OCI-LY1 (cell line): ENCODE measurements at regions not wholly inside any gene's neighbourhood (a gene's known extent, or its start where the extent isn't known, plus 50 kb on each side); places are given as distances from the start of the nearest gene placed in this dataset.
"Not testable (repeated sequence)": the region's sequence is repeated elsewhere in the genome, so short reads cannot be mapped to it uniquely, and the experiment has no call there.

Source experiments
- EZH2 ChIP-seq: fragments of 200-600 bp; sonication (generic), shearing (Covaris generic); IDR thresholded peaks from 2 replicates; pipeline ENCODE4 v1.8.0; 2017; ENCODE audit warnings: borderline replicate concordance, mixed run types, mild to moderate bottlenecking, antibody characterized with exemption, low read length, moderate library complexity, mixed read lengths
- TF ChIP-seq, protein P1 (sequence below): fragments of 200-600 bp; sonication (generic), shearing (Covaris generic); IDR thresholded peaks from 2 replicates; pipeline ENCODE4 v1.5.1; 2017; ENCODE audit warnings: mild to moderate bottlenecking, antibody characterized with exemption, low read length, moderate library complexity, mixed read lengths

DNA sequence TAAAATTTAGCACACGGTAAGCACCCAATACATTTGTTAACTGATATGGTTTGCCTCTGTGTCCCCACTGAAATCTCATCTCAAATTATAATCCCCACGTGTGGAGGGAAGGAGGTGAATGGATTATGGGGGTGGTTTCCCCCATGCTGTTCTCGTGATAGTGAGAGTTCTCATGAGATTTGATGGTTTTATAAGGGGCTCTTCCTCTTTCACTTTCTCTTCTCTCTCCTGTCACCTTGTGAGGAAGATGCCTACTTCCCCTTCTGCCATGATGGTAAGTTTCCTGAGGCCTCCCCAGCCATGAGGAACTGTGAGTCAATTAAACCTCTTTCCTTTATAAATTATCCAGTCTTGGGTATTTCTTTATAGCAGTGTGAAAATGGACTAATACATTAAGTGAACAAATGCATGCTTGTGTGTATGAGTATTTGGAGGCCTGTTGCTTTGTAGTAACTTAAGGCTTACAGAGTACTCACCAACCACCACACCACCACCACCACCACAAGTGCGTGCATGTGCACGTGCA, 159.8 kb downstream of the MTX2 start:
- TF ChIP-seq, protein P1, sequence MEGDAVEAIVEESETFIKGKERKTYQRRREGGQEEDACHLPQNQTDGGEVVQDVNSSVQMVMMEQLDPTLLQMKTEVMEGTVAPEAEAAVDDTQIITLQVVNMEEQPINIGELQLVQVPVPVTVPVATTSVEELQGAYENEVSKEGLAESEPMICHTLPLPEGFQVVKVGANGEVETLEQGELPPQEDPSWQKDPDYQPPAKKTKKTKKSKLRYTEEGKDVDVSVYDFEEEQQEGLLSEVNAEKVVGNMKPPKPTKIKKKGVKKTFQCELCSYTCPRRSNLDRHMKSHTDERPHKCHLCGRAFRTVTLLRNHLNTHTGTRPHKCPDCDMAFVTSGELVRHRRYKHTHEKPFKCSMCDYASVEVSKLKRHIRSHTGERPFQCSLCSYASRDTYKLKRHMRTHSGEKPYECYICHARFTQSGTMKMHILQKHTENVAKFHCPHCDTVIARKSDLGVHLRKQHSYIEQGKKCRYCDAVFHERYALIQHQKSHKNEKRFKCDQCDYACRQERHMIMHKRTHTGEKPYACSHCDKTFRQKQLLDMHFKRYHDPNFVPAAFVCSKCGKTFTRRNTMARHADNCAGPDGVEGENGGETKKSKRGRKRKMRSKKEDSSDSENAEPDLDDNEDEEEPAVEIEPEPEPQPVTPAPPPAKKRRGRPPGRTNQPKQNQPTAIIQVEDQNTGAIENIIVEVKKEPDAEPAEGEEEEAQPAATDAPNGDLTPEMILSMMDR = not testable (repeated sequence)
- not testable (repeated sequence) for TF ChIP-seq EZH2
